Smooth muscle cell (in vitro differentiated cells): ENCODE measurements at regions not wholly inside any gene's neighbourhood (a gene's known extent, or its start where the extent isn't known, plus 50 kb on each side); places are given as distances from the start of the nearest gene placed in this dataset.

Experiments
- DNase-seq: peaks from one replicate; lab custom pipeline; 2025; ENCODE audit not compliant: unreplicated experiment; lab: John Stamatoyannopoulos, UW
- H2AFZ ChIP-seq: fragments of 200-600 bp; sonication (generic); 2 replicates; pipeline ENCODE4 v1.6.0; 2016; ENCODE audit warnings: antibody characterized with exemption, low read depth, mild to moderate bottlenecking
- H3F3A ChIP-seq: fragments of 200-600 bp; sonication (generic); 2 replicates; pipeline ENCODE4 v1.6.0; 2017; ENCODE audit warnings: antibody characterized with exemption, low read depth
- H3K27ac ChIP-seq: fragments of 200-600 bp; sonication (generic); 2 replicates; pipeline ENCODE4 v1.5.1; 2016; ENCODE audit warnings: low read depth, mild to moderate bottlenecking
- H3K27me3 ChIP-seq: fragments of 200-600 bp; sonication (generic); 2 replicates; pipeline ENCODE4 v1.6.1; 2016; ENCODE audit warnings: low read depth, mild to moderate bottlenecking
- H3K36me3 ChIP-seq: fragments of 200-600 bp; sonication (generic); 2 replicates; pipeline ENCODE4 v1.5.1; 2016; ENCODE audit warnings: low read depth
- H3K4me1 ChIP-seq: fragments of 200-600 bp; sonication (generic); 2 replicates; pipeline ENCODE4 v1.5.1; 2016; ENCODE audit warnings: low read depth
- H3K4me2 ChIP-seq: fragments of 200-600 bp; sonication (generic); 2 replicates; pipeline ENCODE4 v1.6.0; 2016; ENCODE audit warnings: mild to moderate bottlenecking
- H3K4me3 ChIP-seq: fragments of 200-600 bp; sonication (generic); 2 replicates; pipeline ENCODE4 v1.5.1; 2016; ENCODE audit warnings: mild to moderate bottlenecking
- H3K79me2 ChIP-seq: fragments of 200-600 bp; sonication (generic); 2 replicates; pipeline ENCODE4 v1.6.0; 2016; ENCODE audit warnings: low read depth, mild to moderate bottlenecking
- H3K9ac ChIP-seq: fragments of 200-600 bp; sonication (generic); 2 replicates; pipeline ENCODE4 v1.6.0; 2016; ENCODE audit warnings: low read depth
- H3K9me3 ChIP-seq: fragments of 200-600 bp; sonication (generic); replicated peaks from 2 replicates; pipeline ENCODE4 v1.5.1; 2016; ENCODE audit warnings: low read depth
- H4K20me1 ChIP-seq: fragments of 200-600 bp; sonication (generic); 2 replicates; pipeline ENCODE4 v1.6.0; 2016; ENCODE audit warnings: low read depth
- WGBS: methylation state at CpG from one replicate; pipeline ENCODE4 v1.1.7; 2016; ENCODE audit warnings: low lambda C conversion rate; 5-methylcytosine and 5-hydroxymethylcytosine counted together
- TF ChIP-seq, protein P1 (sequence below): fragments of 200-600 bp; sonication (generic); IDR thresholded peaks from 2 replicates; pipeline ENCODE4 v1.5.1; 2017; ENCODE audit warnings: borderline replicate concordance, mild to moderate bottlenecking, antibody characterized with exemption; ENCODE audit not compliant: insufficient read depth, poor library complexity, severe bottlenecking

DNA sequence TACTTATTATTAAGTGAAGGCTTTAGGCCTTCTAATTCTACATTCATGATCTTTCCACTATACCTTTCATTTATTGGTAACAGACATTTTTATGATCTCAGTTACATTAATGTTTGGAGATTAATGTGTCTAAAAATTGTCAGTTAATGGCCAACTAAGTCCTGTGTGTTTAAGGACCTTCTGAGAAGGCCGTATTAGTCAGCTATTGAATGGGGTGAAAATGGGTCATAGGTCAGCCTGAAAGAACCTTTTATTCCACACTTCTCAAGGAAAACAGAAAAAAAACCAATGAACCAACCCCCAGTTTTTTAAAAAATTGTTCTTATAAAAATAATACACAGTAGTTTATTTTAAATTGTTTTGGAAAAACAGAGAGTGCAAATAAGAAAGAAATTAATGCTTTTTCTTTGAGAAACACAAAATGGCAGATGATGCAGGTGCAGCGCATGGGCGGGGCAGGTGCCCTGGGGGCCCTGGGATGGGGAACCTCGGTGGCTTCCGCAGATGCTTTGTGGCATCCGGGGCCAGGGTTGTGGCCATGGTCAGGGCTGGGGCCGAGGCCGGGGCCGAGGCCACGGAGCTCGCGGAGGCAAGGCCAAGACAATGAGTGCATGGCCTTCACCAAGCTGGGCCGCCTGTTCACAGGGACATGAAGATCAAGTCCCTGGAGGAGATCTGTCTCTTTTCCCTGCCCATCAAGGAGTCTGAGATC is 141.9 kb downstream of the SPATA31D1 start:
- Histone ChIP-seq H3K4me2 (no peak overlapping the region), H3K27ac (no peak overlapping the region), H2AFZ (no peak overlapping the region), H4K20me1 (no peaks in the 10 kb centered on the region), H3K4me1 (no peaks in the 10 kb centered on the region), H3K4me3 (no peak overlapping the region), H3F3A (no peaks in the 10 kb centered on the region), H3K79me2 (no peaks in the 10 kb centered on the region), H3K36me3 (no peaks in the 10 kb centered on the region), H3K9me3 (no peaks in the 10 kb centered on the region), H3K9ac (no peak overlapping the region), H3K27me3 (no peaks in the 10 kb centered on the region)
- TF ChIP-seq, protein P1, sequence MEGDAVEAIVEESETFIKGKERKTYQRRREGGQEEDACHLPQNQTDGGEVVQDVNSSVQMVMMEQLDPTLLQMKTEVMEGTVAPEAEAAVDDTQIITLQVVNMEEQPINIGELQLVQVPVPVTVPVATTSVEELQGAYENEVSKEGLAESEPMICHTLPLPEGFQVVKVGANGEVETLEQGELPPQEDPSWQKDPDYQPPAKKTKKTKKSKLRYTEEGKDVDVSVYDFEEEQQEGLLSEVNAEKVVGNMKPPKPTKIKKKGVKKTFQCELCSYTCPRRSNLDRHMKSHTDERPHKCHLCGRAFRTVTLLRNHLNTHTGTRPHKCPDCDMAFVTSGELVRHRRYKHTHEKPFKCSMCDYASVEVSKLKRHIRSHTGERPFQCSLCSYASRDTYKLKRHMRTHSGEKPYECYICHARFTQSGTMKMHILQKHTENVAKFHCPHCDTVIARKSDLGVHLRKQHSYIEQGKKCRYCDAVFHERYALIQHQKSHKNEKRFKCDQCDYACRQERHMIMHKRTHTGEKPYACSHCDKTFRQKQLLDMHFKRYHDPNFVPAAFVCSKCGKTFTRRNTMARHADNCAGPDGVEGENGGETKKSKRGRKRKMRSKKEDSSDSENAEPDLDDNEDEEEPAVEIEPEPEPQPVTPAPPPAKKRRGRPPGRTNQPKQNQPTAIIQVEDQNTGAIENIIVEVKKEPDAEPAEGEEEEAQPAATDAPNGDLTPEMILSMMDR, result no peak
- WGBS, result 95% methylated on average over 13 of the region's 13 CpGs
- DNase-seq, result no peak

DNA sequence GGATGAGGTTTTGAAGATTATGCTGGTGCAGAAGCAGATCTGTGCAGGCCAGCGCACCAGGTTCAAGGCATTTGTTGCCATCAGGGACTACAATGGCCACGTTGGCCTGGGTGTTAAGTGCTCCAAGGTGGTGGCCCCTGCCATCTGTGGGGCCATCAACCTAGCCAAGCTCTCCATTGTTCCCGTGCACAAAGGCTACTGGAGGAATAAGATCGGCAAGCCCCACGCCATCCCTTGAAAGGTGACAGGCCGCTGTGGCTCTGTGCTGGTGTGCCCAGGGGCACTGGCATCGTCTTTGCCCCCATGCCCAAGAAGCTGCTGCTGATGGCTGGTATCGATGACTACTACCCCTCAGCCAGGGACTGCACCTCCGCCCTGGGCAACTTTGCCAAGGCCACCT is 142.5 kb downstream of the SPATA31D1 start:
- WGBS, result 95% methylated on average over 9 of the region's 9 CpGs
- H3K36me3 ChIP-seq, result no peaks in the 10 kb centered on the region
- H3K27ac ChIP-seq, result no peak overlapping the region
- no peak overlapping the region for H3K4me3 ChIP-seq
- no peak for DNase-seq
- no peak overlapping the region for H3K4me2 ChIP-seq
- H3K79me2 ChIP-seq, result no peaks in the 10 kb centered on the region
- no peaks in the 10 kb centered on the region for H3K9me3 ChIP-seq
- H3K27me3 ChIP-seq, result no peaks in the 10 kb centered on the region
- H2AFZ ChIP-seq, result no peak overlapping the region
- H3K9ac ChIP-seq, result no peak overlapping the region
- TF ChIP-seq, protein P1, result no peak
- no peaks in the 10 kb centered on the region for H4K20me1 ChIP-seq
- no peaks in the 10 kb centered on the region for H3K4me1 ChIP-seq
- H3F3A ChIP-seq, result no peaks in the 10 kb centered on the region

DNA sequence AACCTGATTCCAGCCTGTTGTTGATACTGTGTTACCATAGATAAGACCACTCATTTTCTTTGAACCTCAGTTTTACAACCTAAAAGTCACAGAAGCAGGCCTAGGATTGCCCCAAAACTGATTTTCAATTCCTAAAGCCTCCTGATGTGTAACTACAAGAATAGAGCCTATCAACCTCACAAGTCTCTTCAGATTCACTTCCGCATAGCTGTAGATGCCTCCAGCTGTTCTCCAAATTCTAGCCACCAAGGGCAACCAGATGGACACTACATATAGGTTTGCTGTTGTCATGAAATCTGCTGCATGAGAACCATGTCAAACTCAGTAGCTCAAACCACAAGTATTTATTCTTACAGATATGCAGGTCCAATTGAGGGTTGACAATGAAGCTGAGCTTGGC is 143.5 kb downstream of the SPATA31D1 start:
- Histone ChIP-seq H2AFZ (no peak overlapping the region), H3K27me3 (no peaks in the 10 kb centered on the region), H3K36me3 (no peaks in the 10 kb centered on the region), H3K4me2 (no peak overlapping the region), H3K4me3 (no peak overlapping the region), H3K9ac (no peak overlapping the region), H3K4me1 (no peaks in the 10 kb centered on the region), H4K20me1 (no peaks in the 10 kb centered on the region), H3K27ac (no peak overlapping the region), H3K9me3 (no peaks in the 10 kb centered on the region), H3K79me2 (no peaks in the 10 kb centered on the region), H3F3A (no peaks in the 10 kb centered on the region)
- 100% methylated on average over 1 of the region's 1 CpG for WGBS
- DNase-seq, result no peak
- TF ChIP-seq, protein P1, result no peak

DNA sequence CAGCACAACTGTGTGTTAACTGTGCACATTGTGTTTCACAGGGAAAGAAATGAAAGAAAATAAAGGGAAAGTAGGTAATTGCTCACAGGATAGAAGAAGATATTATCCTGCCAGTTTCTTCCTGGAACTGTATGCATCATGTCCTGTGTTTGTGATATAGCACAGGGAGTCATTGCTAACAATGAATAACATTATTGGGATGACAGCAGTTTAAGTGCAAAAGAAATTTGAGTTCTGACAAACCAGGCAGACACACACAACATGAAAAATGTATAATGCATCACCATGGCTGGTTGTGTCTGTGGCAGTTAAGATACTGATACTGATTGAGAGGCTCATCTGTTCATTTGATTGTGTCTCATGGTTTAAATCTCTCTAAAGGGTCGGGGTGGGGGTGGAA is 145.4 kb downstream of the SPATA31D1 start:
- WGBS, result 88% methylated on average over 1 of the region's 1 CpG
- H3K4me1 ChIP-seq, result no peaks in the 10 kb centered on the region
- DNase-seq, result no peak
- H2AFZ ChIP-seq, result no peak overlapping the region
- no peaks in the 10 kb centered on the region for H3K27me3 ChIP-seq
- H4K20me1 ChIP-seq, result no peaks in the 10 kb centered on the region
- H3K9me3 ChIP-seq, result no peaks in the 10 kb centered on the region
- TF ChIP-seq, protein P1, result no peak
- H3K4me3 ChIP-seq, result no peak overlapping the region
- no peak overlapping the region for H3K4me2 ChIP-seq
- no peaks in the 10 kb centered on the region for H3K36me3 ChIP-seq
- no peaks in the 10 kb centered on the region for H3F3A ChIP-seq
- no peak overlapping the region for H3K27ac ChIP-seq
- H3K79me2 ChIP-seq, result no peaks in the 10 kb centered on the region
- no peak overlapping the region for H3K9ac ChIP-seq
